GM23338 (cell line): ENCODE measurements at regions not wholly inside any gene's neighbourhood (a gene's known extent, or its start where the extent isn't known, plus 50 kb on each side); places are given as distances from the start of the nearest gene placed in this dataset.

ENCODE experiments used
- CREB1 ChIP-seq: fragments of 250-450 bp; sonication (Bioruptor Pico); IDR thresholded peaks from 2 replicates; pipeline ENCODE4 v1.5.0; 2020; ENCODE audit warnings: low read depth, mild to moderate bottlenecking, moderate library complexity
- EZH2 ChIP-seq: fragments of 200-600 bp; sonication (generic); IDR thresholded peaks from one replicate; pipeline ENCODE4 v1.8.0; 2017; ENCODE audit warnings: antibody characterized with exemption, mild to moderate bottlenecking, low read depth; ENCODE audit not compliant: unreplicated experiment
- STAT1 ChIP-seq: IDR thresholded peaks from one replicate; pipeline ENCODE4 v1.6.1; 2016; ENCODE audit warnings: antibody characterized with exemption; ENCODE audit not compliant: unreplicated experiment
- TF ChIP-seq, protein P1 (sequence below), 2 experiments: fragments of 200-600 bp in 1 of 2; sonication (generic) in 1 of 2; conservative IDR thresholded peaks; 2 replicates each; pipeline versions ENCODE4 v1.5.1 to v1.6.1; 2016 to 2017; ENCODE audit warnings: antibody characterized with exemption in 2 of 2, low read depth in 2 of 2, mild to moderate bottlenecking in 2 of 2, moderate library complexity in 1 of 2

DNA sequence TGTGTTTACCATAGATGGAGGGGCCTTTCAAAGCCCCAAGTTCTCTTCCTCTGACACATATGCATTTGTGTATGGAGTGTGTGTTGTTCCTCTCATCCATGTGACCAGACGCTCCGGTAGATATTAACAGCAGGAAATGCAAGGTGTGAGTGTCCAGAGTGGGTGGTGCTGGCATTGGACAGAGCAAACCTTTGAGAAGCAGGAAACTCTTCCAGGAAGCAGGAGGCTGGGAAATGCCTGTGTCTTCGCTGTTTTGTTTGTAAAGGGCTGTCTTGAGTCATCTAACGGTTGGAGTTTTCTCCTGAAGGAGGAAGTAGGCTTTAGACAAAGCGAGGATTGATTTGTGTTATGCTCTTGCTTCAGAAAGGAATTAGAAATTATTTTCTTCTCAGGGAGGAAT lies 370.9 kb downstream of the PLK2 start:
- TF ChIP-seq, protein P1, sequence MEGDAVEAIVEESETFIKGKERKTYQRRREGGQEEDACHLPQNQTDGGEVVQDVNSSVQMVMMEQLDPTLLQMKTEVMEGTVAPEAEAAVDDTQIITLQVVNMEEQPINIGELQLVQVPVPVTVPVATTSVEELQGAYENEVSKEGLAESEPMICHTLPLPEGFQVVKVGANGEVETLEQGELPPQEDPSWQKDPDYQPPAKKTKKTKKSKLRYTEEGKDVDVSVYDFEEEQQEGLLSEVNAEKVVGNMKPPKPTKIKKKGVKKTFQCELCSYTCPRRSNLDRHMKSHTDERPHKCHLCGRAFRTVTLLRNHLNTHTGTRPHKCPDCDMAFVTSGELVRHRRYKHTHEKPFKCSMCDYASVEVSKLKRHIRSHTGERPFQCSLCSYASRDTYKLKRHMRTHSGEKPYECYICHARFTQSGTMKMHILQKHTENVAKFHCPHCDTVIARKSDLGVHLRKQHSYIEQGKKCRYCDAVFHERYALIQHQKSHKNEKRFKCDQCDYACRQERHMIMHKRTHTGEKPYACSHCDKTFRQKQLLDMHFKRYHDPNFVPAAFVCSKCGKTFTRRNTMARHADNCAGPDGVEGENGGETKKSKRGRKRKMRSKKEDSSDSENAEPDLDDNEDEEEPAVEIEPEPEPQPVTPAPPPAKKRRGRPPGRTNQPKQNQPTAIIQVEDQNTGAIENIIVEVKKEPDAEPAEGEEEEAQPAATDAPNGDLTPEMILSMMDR (conservative IDR thresholded peaks at IDR 0.05; ENCODE audit: low read depth in 2 of 2), result no peak
- no peak for TF ChIP-seq CREB1 (CRISPR knock-in tag)
- TF ChIP-seq STAT1, result no peak
- TF ChIP-seq EZH2, result no peak
